Lower lobe of right lung (tissue), 2 donors: ENCODE measurements at regions not wholly inside any gene's neighbourhood (a gene's known extent, or its start where the extent isn't known, plus 50 kb on each side); places are given as distances from the start of the nearest gene placed in this dataset.

Source experiments
- ATAC-seq, 2 donors: fragments of 200-7000 bp; cut with Tn5 transposase; one replicate each; pipeline ENCODE4 v1.9.1; 2020 to 2022; ENCODE audit warnings: mild to moderate bottlenecking in 2 of 2, moderate library complexity in 2 of 2
- DNase-seq: peaks from one replicate; pipeline ENCODE4 v3.0.0-alpha.2; 2020
- H3K27ac ChIP-seq: fragments of 200-600 bp; one replicate; pipeline ENCODE4 v1.8.0; 2022
- H3K27me3 ChIP-seq: fragments of 200-600 bp; one replicate; pipeline ENCODE4 v1.8.0; 2022; ENCODE audit warnings: low read depth
- H3K36me3 ChIP-seq: fragments of 200-600 bp; one replicate; pipeline ENCODE4 v1.8.0; 2022; ENCODE audit warnings: mild to moderate bottlenecking
- H3K4me1 ChIP-seq: fragments of 200-600 bp; one replicate; pipeline ENCODE4 v1.8.0; 2022
- H3K4me3 ChIP-seq: fragments of 200-600 bp; one replicate; pipeline ENCODE4 v1.8.0; 2022; ENCODE audit warnings: mild to moderate bottlenecking
- H3K9me3 ChIP-seq: fragments of 200-600 bp; one replicate; pipeline ENCODE4 v1.8.0; 2022
- CTCF ChIP-seq: fragments of 200-600 bp; IDR thresholded peaks from one replicate; pipeline ENCODE4 v1.8.0; 2022; ENCODE audit warnings: antibody characterized with exemption, mild to moderate bottlenecking
- intact Hi-C: fragments of 100-400 bp; cut with DNase I; formaldehyde crosslinking; loops from one replicate; pipeline ENCODE4 v1.11.0; 2022
- donor health status: DM: no; HTN: yes; CAD: no; lungs with severe emphysema.

- no peaks in the 10 kb centered on the region for H3K27me3 ChIP-seq
- H3K4me1 ChIP-seq, result no peaks in the 10 kb centered on the region
- intact Hi-C loops, result no loop called here
- H3K4me3 ChIP-seq, result no peak overlapping the region
- no peak for TF ChIP-seq CTCF
- no peaks in the 10 kb centered on the region for H3K9me3 ChIP-seq
- no peak for DNase-seq
- H3K36me3 ChIP-seq, result no peaks in the 10 kb centered on the region
- no peak overlapping the region for H3K27ac ChIP-seq
- no peak for ATAC-seq
These were observed 174.5 kb upstream of the AFDN start for GRCh38 chr6:167652042-167652700.

- H3K27me3 ChIP-seq, result no peaks in the 10 kb centered on the region
- no peaks in the 10 kb centered on the region for H3K9me3 ChIP-seq
- H3K27ac ChIP-seq, result no peak overlapping the region
- no peaks in the 10 kb centered on the region for H3K4me1 ChIP-seq
- DNase-seq (no peak), ATAC-seq (no peak)
- intact Hi-C loops, result no loop called here
- no peak for TF ChIP-seq CTCF
- H3K4me3 ChIP-seq, result no peak overlapping the region
- H3K36me3 ChIP-seq, result no peaks in the 10 kb centered on the region
These were observed 174.0 kb upstream of the AFDN start for GRCh38 chr6:167652701-167653095.

GRCh38 chr6:167653561-167653960 is 173.2 kb upstream of the AFDN start:
- Histone ChIP-seq H3K4me3 (no peak overlapping the region), H3K27ac (no peak overlapping the region), H3K9me3 (no peaks in the 10 kb centered on the region), H3K4me1 (no peaks in the 10 kb centered on the region), H3K27me3 (no peaks in the 10 kb centered on the region), H3K36me3 (no peaks in the 10 kb centered on the region)
- TF ChIP-seq CTCF, result no peak
- intact Hi-C loops, result no loop called here
- DNase-seq (no peak), ATAC-seq (no peak)

GRCh38 chr6:167654389-167654788 is 172.3 kb upstream of the AFDN start:
- no peak for DNase-seq

GRCh38 chr6:167655174-167655821 is 171.4 kb upstream of the AFDN start:
- intact Hi-C loops, result no loop called here
- no peak for TF ChIP-seq CTCF
- Histone ChIP-seq H3K27ac (no peak overlapping the region), H3K9me3 (no peaks in the 10 kb centered on the region), H3K4me1 (no peaks in the 10 kb centered on the region), H3K27me3 (no peaks in the 10 kb centered on the region), H3K36me3 (no peaks in the 10 kb centered on the region), H3K4me3 (no peak overlapping the region)
- ATAC-seq (no peak), DNase-seq (no peak)

More at GRCh38 chr6:167654389-167654788, 172.3 kb upstream of the AFDN start:
- no peak for ATAC-seq
- Histone ChIP-seq H3K4me3 (no peak overlapping the region), H3K4me1 (no peaks in the 10 kb centered on the region), H3K27ac (no peak overlapping the region), H3K9me3 (no peaks in the 10 kb centered on the region), H3K36me3 (no peaks in the 10 kb centered on the region), H3K27me3 (no peaks in the 10 kb centered on the region)
- no peak for TF ChIP-seq CTCF
- intact Hi-C loops, result no loop called here
